ENCODE measurements at regions not wholly inside any gene's neighbourhood (a gene's known extent, or its start where the extent isn't known, plus 50 kb on each side); places are given as distances from the start of the nearest gene placed in this dataset.

DNA sequence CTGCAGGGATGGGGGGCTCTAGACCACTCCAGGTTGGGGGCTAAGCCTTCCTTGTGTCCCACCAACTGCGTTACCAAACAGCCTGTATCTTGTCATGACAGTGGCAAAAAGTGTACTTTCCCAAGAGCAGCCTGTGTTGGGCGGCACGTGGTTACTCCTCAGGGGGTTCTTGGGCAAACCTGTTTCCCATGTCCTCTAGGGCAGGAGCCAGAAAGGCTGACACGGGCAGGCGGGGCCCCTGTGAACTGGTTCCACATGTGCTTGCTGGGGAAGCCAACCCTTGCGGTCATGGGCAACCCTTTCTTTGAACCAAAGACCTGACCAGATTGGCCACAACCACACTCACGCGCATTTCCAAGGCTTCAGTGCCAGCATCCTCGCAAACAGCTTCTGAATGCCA lies 228.5 kb downstream of the RBFOX3 start (continued):
- TF ChIP-seq HOXA7 (CRISPR knock-in tag; IDR thresholded peaks at IDR 0.05), result no peak
- no peak for TF ChIP-seq CHD4 (IDR thresholded peaks at IDR 0.05; ENCODE audit: borderline replicate concordance)

DNA sequence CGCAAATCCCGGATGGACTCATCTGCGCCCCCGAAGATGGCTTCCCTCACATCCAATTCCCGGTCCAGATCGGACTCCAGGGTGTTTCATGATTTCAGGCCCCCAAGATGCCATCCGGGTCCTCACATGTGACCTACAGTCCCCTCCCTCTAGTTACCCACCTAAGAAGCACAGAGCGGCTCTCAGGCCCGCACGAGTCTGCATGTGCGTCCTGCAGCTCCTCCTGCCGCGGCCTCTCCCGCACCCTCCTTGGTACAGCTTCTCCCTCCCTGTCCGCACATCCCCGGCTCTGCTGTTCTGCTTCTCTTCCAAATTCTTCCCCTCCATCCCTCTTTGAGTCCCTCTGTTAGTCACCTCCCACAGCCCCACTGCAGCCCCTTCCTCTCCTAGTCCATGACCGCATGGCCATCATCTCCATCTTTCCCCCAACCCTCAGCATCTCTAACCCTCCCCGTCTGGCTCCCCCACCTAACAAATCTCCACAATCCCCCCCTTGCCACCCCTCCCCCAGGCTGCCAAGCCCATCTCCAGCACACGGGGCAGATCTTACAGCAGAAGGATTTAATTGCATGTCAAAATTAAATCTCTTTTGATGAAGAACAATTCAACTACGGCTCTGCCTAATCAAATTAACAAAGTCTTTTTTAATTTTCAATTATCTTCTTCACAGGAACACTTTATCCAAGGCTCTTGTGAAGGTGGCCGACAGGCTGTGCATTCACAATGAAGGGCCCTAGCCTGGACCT lies 231.0 kb downstream of the RBFOX3 start:
- ChIA-PET CTCF (interaction anchor here (1.2 to 42.8 kb wide), 4 partner anchors 5 to 292 kb away, joined by 4 to 782 read pairs (median 397); no protein-coding TSS in a partner anchor), POLR2A (no interaction called here)
- Histone ChIP-seq H3K4me1 (no peaks in the 10 kb centered on the region), H3K4me2 (no peak overlapping the region), H3K4me3 (no peak overlapping the region), H3K9me3 (no peaks in the 10 kb centered on the region), H3K27ac (no peak overlapping the region)
- WGBS (ENCODE audit: missing lambda C conversion rate), result 81% methylated on average over 21 of the region's 21 CpGs
- TF ChIP-seq SMC3 (IDR thresholded peaks at IDR 0.05) (no peak), MYC (IDR thresholded peaks at IDR 0.05; ENCODE audit: borderline replicate concordance, low read length) (no peak), RFX5 (IDR thresholded peaks at IDR 0.05) (no peak), EHMT2 (IDR thresholded peaks at IDR 0.05; ENCODE audit: low read depth) (no peak), CBX8 (IDR thresholded peaks at IDR 0.05) (no peak), GATA3 (IDR thresholded peaks at IDR 0.05; ENCODE audit: borderline replicate concordance) (no peak)
- TF ChIP-seq, protein P1, sequence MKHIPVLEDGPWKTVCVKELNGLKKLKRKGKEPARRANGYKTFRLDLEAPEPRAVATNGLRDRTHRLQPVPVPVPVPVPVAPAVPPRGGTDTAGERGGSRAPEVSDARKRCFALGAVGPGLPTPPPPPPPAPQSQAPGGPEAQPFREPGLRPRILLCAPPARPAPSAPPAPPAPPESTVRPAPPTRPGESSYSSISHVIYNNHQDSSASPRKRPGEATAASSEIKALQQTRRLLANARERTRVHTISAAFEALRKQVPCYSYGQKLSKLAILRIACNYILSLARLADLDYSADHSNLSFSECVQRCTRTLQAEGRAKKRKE (CRISPR knock-in tag; IDR thresholded peaks at IDR 0.05; ENCODE audit: low read depth), result no peak
- FAIRE-seq (no peak), ATAC-seq (no peak), DNase-seq (ENCODE audit: low read depth in 1 of 2, low spot score in 1 of 2) (no peak)

DNA sequence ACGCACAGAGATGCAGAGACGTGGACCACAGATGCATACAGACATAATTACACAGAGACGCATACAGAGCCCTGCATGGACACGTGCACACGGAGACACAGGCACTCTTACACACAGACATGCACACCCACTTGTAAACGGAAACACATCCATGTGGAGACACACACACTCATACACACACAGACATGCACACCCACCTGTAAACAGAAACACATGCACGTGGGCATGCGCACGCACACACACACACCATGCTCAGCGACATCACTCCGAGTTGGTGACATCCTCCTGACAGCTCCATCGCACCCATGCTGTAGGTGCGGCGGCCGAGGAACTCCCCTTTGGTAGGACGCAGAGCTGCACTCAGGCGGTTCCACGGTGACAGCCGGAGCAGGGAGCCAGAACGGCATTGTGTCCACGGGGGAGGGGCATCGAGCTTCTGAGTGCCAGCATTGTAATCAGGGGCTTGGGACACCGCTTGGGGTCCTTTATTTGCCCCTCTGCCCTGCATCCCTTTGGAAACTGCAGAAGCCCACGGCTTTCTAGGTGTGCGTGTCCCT lies 233.5 kb downstream of the RBFOX3 start:
- no peak for TF ChIP-seq CEBPB (IDR thresholded peaks at IDR 0.05)
- TF ChIP-seq HEYL (CRISPR knock-in tag; IDR thresholded peaks at IDR 0.05), result no peak
- TF ChIP-seq ZNF302 (CRISPR knock-in tag; IDR thresholded peaks at IDR 0.05), result no peak
- no peak for TF ChIP-seq JUN (IDR thresholded peaks at IDR 0.05)
- FAIRE-seq (no peak), DNase-seq (ENCODE audit: low read depth in 1 of 2, low spot score in 1 of 2) (no peak), ATAC-seq (no peak)
- whole genome bisulfite sequencing (ENCODE audit: missing lambda C conversion rate), result 74% methylated on average over 24 of the region's 25 CpGs
- CTCF ChIA-PET, result interaction anchor here (0.9 to 42.8 kb wide), 2 partner anchors 18 to 24 kb away, joined by 3 to 782 read pairs; no protein-coding TSS in a partner anchor
- H3K9me3 ChIP-seq, result no peaks in the 10 kb centered on the region
- no peak overlapping the region for H3K27ac ChIP-seq
- H3K4me3 ChIP-seq, result no peak overlapping the region
- no peaks in the 10 kb centered on the region for H3K4me1 ChIP-seq
- POLR2A ChIA-PET, result no interaction called here
- no peak overlapping the region for H3K4me2 ChIP-seq

DNA sequence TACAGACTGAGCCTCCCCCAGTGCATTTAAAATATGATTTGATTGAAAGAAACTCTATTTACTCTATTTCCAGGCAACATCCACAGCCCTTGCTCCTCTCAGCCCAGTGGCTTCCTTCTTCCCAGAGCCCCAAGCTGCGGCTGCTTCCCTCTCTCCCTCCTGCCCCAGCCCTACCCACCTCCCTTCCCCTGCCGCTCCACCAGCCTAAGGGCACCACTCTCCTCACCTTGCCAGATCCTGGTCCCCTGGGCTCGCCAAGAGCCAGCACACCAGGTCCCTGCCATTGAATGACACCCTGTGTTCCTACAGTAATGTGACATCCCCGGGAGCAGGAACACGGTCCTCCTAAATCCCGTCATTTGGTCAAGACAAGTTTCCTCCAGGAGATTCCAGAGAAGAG lies 236.0 kb downstream of the RBFOX3 start:
- Histone ChIP-seq H3K27ac (no peak overlapping the region), H3K4me2 (no peak overlapping the region), H3K4me1 (no peaks in the 10 kb centered on the region), H3K9me3 (no peaks in the 10 kb centered on the region), H3K4me3 (no peak overlapping the region)
- ChIA-PET POLR2A (no interaction called here), CTCF (interaction anchor here (0.7 to 42.8 kb wide), 6 partner anchors 21 to 288 kb away, joined by 3 to 782 read pairs (median 4); no protein-coding TSS in a partner anchor)
- ATAC-seq (no peak), DNase-seq (ENCODE audit: low read depth in 1 of 2, low spot score in 1 of 2) (no peak), FAIRE-seq (no peak)
- no peak for TF ChIP-seq HDAC2 (IDR thresholded peaks at IDR 0.05)
- no peak for TF ChIP-seq NPAS2 (CRISPR knock-in tag; IDR thresholded peaks at IDR 0.05; ENCODE audit: borderline replicate concordance)
- TF ChIP-seq KDM1A (IDR thresholded peaks at IDR 0.05; ENCODE audit: low read depth), result no peak
- 81% methylated on average over 6 of the region's 6 CpGs for WGBS (ENCODE audit: missing lambda C conversion rate)

DNA sequence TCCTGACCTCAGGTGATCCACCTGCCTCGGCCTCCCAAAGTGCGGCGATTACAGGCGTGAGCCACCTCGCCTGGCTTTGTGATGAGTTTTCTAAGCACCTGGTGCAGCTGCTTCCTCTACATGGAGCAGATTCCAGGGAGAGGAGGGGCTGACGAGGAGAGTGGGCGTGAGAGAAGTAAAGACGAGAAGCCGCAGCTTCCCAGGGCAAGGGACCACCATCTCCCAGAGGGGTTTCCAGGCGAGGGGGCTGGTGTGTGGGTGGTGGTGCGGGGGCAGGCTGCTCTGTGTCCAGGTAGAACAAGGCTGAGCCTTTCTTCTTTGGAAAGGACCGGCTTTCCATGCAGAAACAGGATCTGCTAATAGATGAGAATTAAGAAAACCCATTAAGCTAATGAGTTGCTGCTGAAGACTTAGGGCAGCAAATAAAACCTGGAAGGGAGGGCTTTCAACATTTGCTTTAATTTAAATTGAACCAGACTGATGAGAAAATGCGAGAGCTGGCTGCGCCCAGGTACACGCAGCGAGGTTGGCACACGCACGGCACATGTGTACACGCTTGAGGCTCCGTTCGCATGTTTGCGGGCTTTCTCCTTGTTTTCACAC lies 236.7 kb downstream of the RBFOX3 start:
- Histone ChIP-seq H3K27ac (no peak overlapping the region), H3K4me2 (no peak overlapping the region), H3K4me3 (no peak overlapping the region), H3K9me3 (no peaks in the 10 kb centered on the region), H3K4me1 (no peaks in the 10 kb centered on the region)
- ATAC-seq, result no peak
- no peak for FAIRE-seq
- ChIA-PET CTCF (interaction anchor here (1.0 to 42.8 kb wide), 4 partner anchors 22 to 287 kb away, joined by 3 to 782 read pairs (median 4); no protein-coding TSS in a partner anchor), POLR2A (no interaction called here)
- WGBS (ENCODE audit: missing lambda C conversion rate), result 81% methylated on average over 22 of the region's 22 CpGs
- no peak for DNase-seq (ENCODE audit: low read depth in 1 of 2, low spot score in 1 of 2)
- TF ChIP-seq BHLHE40 (IDR thresholded peaks at IDR 0.05; ENCODE audit: low read depth, low read length) (no peak), CBX8 (IDR thresholded peaks at IDR 0.05) (no peak), POLR2AphosphoS2 (conservative IDR thresholded peaks at IDR 0.05; ENCODE audit: low read length) (no peak), FOSL2 (IDR thresholded peaks at IDR 0.05) (no peak), FOSL2 (CRISPR knock-in tag; IDR thresholded peaks at IDR 0.05) (no peak), EHF (CRISPR knock-in tag; IDR thresholded peaks at IDR 0.05) (no peak), RCOR1 (IDR thresholded peaks at IDR 0.05; ENCODE audit: low read depth, low read length) (no peak), MYC (IDR thresholded peaks at IDR 0.05; ENCODE audit: borderline replicate concordance, low read length) (no peak), ZNF302 (CRISPR knock-in tag; IDR thresholded peaks at IDR 0.05) (no peak), RNF2 (IDR thresholded peaks at IDR 0.05; ENCODE audit: borderline replicate concordance, low read depth) (no peak), SREBF2 (IDR thresholded peaks at IDR 0.05) (no peak)
- TF ChIP-seq, protein P2, sequence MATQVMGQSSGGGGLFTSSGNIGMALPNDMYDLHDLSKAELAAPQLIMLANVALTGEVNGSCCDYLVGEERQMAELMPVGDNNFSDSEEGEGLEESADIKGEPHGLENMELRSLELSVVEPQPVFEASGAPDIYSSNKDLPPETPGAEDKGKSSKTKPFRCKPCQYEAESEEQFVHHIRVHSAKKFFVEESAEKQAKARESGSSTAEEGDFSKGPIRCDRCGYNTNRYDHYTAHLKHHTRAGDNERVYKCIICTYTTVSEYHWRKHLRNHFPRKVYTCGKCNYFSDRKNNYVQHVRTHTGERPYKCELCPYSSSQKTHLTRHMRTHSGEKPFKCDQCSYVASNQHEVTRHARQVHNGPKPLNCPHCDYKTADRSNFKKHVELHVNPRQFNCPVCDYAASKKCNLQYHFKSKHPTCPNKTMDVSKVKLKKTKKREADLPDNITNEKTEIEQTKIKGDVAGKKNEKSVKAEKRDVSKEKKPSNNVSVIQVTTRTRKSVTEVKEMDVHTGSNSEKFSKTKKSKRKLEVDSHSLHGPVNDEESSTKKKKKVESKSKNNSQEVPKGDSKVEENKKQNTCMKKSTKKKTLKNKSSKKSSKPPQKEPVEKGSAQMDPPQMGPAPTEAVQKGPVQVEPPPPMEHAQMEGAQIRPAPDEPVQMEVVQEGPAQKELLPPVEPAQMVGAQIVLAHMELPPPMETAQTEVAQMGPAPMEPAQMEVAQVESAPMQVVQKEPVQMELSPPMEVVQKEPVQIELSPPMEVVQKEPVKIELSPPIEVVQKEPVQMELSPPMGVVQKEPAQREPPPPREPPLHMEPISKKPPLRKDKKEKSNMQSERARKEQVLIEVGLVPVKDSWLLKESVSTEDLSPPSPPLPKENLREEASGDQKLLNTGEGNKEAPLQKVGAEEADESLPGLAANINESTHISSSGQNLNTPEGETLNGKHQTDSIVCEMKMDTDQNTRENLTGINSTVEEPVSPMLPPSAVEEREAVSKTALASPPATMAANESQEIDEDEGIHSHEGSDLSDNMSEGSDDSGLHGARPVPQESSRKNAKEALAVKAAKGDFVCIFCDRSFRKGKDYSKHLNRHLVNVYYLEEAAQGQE (IDR thresholded peaks at IDR 0.05), result no peak

Measured in A549 (cell line).